GM19395 (cell line): ENCODE measurements at regions not wholly inside any gene's neighbourhood (a gene's known extent, or its start where the extent isn't known, plus 50 kb on each side); places are given as distances from the start of the nearest gene placed in this dataset.

Experiments used
- ATAC-seq: cut with Tn5 transposase; IDR thresholded peaks from one replicate; pipeline ENCODE4 v1.9.1; 2021; ENCODE audit warnings: mild to moderate bottlenecking, moderate library complexity; ENCODE audit not compliant: unreplicated experiment

DNA sequence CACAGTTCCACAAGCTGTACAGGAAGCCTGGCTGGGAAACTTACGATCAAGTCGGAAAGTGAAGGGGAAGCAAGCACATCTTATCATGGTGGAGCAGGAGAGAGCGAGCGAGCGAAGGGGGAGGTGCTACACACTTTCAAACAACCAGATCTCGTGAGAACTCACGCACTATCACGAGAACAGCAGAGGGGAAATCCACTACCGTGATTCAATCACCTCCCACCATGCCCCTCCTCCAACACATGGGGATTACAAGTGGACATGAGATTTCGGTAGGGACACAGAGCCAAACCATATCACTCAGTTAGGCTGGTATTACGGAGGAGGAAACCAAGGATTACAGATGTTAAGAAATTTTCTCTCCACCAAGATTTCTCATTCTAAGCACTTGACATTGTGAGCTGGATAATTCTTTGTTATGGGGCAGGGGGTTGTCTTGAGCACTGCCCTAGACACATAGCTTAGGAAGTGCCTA, 262.0 kb upstream of the G2E3 start:
- no peak for ATAC-seq

GRCh38 chr14:30297876-30298795, 260.8 kb upstream of the G2E3 start:
- ATAC-seq: no peak

GRCh38 chr14:30299915-30300314, 259.0 kb upstream of the G2E3 start:
- ATAC-seq: no peak

- ATAC-seq: no peak
Measured at GRCh38 chr14:30303350-30303749, 255.6 kb upstream of the G2E3 start.

GRCh38 chr14:30305346-30305745, 253.6 kb upstream of the G2E3 start:
- no peak for ATAC-seq

- no peak for ATAC-seq
Measured at GRCh38 chr14:30309405-30309804, 249.6 kb upstream of the G2E3 start.

DNA sequence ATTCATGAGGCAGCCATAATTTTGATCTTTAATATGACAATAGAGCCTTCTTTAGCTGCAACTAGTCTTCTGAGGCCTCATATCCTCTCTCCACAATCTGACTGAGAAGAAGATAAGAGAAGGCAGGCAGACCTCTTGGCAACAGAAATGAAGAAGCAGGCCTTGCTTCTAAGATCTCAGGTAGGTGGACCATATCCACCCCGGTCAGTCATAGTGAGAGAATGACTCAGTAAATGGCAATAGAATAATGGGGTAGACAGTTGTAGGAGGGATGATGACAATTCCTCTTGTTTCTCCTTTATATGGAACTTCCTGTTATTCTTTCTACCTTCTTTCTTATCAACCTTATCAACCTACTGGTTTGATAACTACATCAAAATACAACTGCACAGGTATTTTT, 246.7 kb upstream of the G2E3 start:
- peak; percentile 78 for ATAC-seq

GRCh38 chr14:30317729-30318128, 241.2 kb upstream of the G2E3 start:
- no peak for ATAC-seq

- no peak for ATAC-seq
Measured at GRCh38 chr14:30322819-30323218, 236.1 kb upstream of the G2E3 start.

DNA sequence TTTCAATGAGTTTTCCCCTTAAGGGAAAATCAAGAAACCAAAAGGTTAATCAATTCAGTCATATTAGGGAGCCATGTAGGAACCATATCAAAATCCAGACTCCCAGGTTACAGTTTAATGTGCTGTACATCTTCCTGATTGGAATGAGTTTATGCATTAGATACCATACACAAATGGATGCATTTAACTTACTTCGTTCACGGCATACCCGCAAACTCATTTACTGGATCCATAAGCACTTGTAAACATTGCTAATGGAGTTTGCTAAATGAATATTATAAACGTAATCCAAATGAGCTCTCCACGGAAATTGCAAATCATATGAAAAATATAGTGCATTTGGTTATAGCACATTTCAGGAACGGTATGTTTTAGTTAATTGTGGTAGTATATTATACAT, 228.9 kb upstream of the G2E3 start:
- no peak for ATAC-seq

DNA sequence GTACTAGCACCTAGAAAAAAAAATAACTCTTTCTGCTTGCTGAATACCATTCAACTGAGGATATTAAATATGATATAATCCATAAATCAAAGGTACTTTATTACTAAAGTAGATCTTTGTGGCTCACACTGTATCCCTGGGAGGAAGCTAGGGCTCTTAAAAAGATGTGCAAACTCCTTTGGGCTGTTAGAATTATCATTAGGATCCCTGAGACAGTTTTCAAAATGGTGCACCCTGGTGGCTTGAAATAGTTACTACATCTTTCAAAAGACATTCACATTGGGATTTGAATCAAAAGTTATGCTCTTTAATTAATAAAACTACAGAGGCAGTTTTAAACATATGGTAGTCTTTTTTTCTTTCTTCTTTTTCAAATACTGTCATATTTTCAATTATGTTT, 228.5 kb upstream of the G2E3 start:
- no peak for ATAC-seq

GRCh38 chr14:30331030-30331429, 227.9 kb upstream of the G2E3 start:
- no peak for ATAC-seq

DNA sequence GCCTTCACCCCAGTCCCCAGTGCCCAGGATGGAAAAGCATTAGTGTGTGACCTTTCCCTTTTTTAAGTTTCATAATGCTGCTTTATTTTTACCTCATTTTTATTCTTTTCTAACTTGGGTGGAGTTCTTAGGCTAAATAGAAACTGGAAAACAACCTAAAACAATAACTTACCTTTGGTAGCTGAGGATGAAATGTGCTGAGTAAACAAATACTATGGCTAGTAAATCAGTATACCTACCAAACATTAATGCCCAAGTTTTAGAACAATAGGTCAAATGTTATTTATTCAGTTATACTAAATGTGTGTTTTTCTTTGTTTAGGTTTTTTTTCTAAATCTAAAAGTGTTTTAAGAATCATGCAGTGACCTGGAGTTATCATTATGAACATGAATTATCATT, 226.6 kb upstream of the G2E3 start:
- ATAC-seq: no peak

DNA sequence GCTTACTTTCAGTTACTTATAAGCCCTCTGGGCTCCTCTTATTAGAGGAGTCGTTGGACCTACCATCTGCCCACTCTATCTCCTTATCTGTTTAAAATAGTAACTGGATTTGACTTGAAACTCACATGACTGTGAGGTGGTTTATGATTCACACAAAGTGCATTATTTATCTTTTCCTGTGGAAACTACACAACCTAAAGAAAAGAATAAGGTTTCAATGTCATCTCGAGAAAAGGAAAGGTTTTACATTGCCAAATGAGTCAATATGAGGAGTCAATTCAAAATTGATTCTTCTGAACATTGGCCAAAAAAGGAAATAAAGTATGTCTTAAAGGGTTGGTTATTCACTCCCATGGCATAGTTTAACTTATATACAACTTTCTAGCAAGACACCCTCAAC, 225.0 kb upstream of the G2E3 start:
- no peak for ATAC-seq

DNA sequence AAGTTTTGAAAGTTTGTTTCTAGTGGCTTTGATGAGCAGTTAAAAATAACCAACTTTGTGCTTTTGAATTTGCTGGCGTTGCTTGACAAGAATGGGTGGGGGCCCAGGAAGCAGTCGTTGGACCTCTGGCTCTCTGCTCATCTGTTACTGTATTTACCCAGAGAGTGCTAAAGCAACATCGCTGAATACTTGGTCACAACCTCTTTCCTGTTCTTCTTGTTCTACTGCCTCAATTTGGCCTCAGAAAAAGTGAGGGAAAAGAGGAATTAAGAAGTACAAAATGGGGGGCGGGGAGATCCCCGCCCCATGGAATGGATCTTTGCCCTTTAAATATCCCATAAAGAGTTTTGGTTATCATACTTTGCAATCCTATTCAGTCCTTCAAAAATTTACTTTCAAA, 221.5 kb upstream of the G2E3 start:
- no peak for ATAC-seq

GRCh38 chr14:30339311-30339901, 219.6 kb upstream of the G2E3 start:
- ATAC-seq: no peak

GRCh38 chr14:30340495-30340894, 218.5 kb upstream of the G2E3 start:
- no peak for ATAC-seq

DNA sequence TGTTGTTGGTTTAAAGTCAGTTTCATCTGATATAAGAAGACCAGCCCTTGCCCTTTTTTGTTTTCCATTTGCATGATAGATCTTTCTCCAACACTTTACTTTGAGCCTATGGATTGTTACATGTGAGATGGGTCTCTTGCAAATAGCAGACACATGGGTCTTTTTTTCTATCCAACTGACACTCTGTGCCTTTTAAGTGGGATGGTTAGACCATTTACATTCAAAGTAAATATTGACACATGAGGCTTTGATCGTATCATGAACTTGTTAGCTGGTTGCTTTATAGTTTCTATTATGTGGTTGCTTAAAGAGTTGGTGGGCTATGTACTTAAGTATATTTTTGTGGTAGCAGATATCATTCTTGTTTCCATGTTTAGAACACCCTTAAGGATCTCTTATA, 213.4 kb upstream of the G2E3 start:
- no peak for ATAC-seq

DNA sequence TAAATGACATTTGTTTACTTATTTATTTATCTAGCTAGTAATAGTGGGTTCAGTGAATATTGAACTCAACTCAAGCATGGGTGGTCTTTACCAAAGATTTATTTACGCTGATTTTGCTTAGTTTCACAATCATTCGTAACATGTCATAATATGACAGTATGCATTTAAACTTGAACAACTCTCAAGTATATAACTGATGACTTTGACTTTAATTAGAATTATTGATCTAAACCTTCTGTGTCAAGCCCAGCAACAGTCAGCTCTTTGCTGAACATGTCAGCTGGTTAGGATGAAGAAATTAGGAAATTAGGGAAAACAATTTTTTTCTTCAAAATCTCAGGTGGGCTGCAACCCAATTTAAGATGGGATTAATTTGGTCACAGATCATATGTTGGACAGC, 210.5 kb upstream of the G2E3 start:
- no peak for ATAC-seq

GRCh38 chr14:30349520-30349919, 209.4 kb upstream of the G2E3 start:
- no peak for ATAC-seq

DNA sequence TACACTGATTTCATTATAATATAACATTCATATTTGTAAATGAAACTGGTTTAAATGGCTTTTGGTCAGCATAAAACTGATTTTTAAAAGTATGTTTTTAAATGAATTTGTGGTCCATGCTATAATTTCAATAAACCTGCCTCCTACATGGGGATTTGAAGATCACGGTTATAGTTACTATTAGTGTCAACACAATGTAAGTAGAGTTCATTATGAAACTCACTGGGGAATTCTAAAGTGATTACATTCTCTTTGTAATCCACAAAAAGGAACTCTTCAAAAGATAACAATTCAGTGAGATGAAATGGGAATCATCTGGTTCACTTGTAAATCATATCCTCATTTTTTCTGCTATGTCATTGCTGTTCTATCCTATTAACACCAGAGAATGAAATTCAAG, 204.5 kb upstream of the G2E3 start:
- ATAC-seq: no peak

DNA sequence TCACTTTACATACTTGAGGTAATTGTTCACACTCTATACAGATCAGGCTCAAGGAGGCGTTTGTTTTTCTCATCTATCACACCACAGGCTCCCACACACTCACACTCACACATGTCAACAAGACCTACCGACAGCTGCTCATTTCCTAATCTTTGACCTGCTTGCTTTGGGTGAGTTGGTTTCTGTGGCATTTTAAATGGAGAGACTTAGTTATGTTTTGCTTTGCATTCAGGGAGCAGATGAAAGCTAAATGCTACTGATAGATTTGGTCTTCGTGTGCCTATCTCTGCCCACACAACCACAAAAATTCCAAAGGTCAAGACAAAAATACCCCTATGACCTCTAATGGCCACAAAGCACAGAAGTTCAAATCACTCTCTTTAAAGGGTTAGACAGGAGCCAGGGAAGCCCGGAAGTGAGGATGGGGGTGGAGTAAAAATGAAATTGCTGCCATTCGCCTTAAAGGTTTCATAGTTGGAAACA, 203.5 kb upstream of the G2E3 start:
- peak; percentile 83 for ATAC-seq
